ENCODE measurements at regions not wholly inside any gene's neighbourhood (a gene's known extent, or its start where the extent isn't known, plus 50 kb on each side); places are given as distances from the start of the nearest gene placed in this dataset.

DNA sequence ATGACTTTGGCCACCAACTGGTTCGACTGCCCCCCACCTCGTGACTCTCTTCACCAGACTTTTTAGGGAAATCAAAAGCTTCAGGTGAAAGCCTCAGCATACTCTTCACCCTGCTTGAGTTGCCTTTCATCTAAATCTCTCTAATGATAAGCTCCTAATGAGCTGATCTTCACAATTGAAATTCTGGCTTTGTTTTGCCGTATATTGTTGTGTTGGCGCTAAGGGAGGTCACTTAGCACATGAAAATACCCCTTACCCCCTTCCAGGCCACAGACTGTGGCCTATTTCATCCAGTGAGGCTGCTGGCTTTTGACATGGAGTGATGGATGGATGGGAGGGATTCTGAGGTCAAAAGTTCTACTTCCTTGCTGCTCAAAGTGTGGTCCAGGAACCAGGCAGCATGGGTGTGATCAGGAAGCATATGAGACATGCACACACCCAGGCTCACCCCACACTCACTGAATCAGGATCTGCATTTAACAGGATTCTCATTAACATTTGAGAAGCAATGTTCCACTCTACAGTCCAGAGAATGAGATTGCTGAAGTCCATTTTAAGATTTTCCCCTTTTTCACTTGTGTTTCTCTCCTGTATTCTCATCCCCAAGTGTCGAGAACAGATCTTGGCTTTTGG is 131.4 kb downstream of the DACT1 start:
- Histone ChIP-seq H3K9me3 (ENCODE audit: control insufficient read depth, insufficient read depth, low read length) (no peaks in the 10 kb centered on the region), H3F3A (ENCODE audit: control insufficient read depth, insufficient read depth) (no peaks in the 10 kb centered on the region), H3K79me2 (ENCODE audit: control insufficient read depth, low read length) (no peaks in the 10 kb centered on the region), H3K9me2 (replicated peaks; ENCODE audit: control insufficient read depth, low read length) (no peaks in the 10 kb centered on the region), H3K4me1 (ENCODE audit: control insufficient read depth, low read length) (no peaks in the 10 kb centered on the region), H4K20me1 (ENCODE audit: control insufficient read depth, insufficient read depth, low read depth, low read length) (no peaks in the 10 kb centered on the region), H3K27ac (ENCODE audit: low read depth, low read length) (no peak overlapping the region), H3K36me3 (ENCODE audit: control insufficient read depth, low read length) (no peaks in the 10 kb centered on the region), H3K4me3 (ENCODE audit: low read length) (no peak overlapping the region), H3K27me3 (ENCODE audit: control insufficient read depth, low read length) (no peaks in the 10 kb centered on the region), H3K4me2 (ENCODE audit: low read length) (no peak overlapping the region)
- TF ChIP-seq CTCF (IDR thresholded peaks at IDR 0.05; ENCODE audit: low read depth, low read length, poor library complexity, severe bottlenecking) (no peak), EZH2phosphoT487 (IDR thresholded peaks at IDR 0.05; ENCODE audit: borderline replicate concordance, low read length) (no peak)

GRCh38 chr14:58769771-58770170 is 132.0 kb downstream of the DACT1 start:
- TF ChIP-seq CTCF (IDR thresholded peaks at IDR 0.05; ENCODE audit: low read depth, low read length, poor library complexity, severe bottlenecking) (no peak), EZH2phosphoT487 (IDR thresholded peaks at IDR 0.05; ENCODE audit: borderline replicate concordance, low read length) (no peak)
- H3K9me2 ChIP-seq (replicated peaks; ENCODE audit: control insufficient read depth, low read length) = no peaks in the 10 kb centered on the region
- no peaks in the 10 kb centered on the region for H3K9me3 ChIP-seq (ENCODE audit: control insufficient read depth, insufficient read depth, low read length)
- no peak overlapping the region for H3K4me3 ChIP-seq (ENCODE audit: low read length)
- H4K20me1 ChIP-seq (ENCODE audit: control insufficient read depth, insufficient read depth, low read depth, low read length) = no peaks in the 10 kb centered on the region
- no peaks in the 10 kb centered on the region for H3K27me3 ChIP-seq (ENCODE audit: control insufficient read depth, low read length)
- H3K4me1 ChIP-seq (ENCODE audit: control insufficient read depth, low read length) = no peaks in the 10 kb centered on the region
- H3F3A ChIP-seq (ENCODE audit: control insufficient read depth, insufficient read depth) = no peaks in the 10 kb centered on the region
- H3K4me2 ChIP-seq (ENCODE audit: low read length) = no peak overlapping the region
- H3K79me2 ChIP-seq (ENCODE audit: control insufficient read depth, low read length) = no peaks in the 10 kb centered on the region
- no peaks in the 10 kb centered on the region for H3K36me3 ChIP-seq (ENCODE audit: control insufficient read depth, low read length)
- no peak overlapping the region for H3K27ac ChIP-seq (ENCODE audit: low read depth, low read length)

DNA sequence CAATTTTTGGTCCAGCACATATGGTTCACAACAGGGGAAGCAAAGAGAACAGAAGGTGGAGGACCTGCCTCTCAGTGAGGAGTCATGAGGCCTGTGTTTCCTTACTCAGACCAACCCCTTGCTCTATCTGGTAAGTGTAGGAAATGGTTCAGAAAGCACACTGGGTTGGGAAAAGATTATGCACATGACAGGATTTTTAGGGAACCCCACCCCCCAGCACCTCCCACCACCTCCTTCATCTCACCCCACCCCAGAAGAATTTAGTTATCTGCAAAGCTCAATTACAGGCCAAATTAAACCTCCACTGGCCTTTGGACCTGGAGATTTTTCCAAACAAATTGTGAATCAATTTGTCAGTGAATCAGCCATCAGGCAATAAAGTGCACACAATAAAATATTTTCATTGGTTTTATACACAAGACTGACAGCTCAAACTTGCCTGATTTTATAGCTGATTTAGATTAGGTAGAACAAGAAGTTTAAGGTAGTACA is 132.8 kb downstream of the DACT1 start:
- Histone ChIP-seq H4K20me1 (ENCODE audit: control insufficient read depth, insufficient read depth, low read depth, low read length) (no peaks in the 10 kb centered on the region), H3K27ac (ENCODE audit: low read depth, low read length) (no peak overlapping the region), H3K27me3 (ENCODE audit: control insufficient read depth, low read length) (no peaks in the 10 kb centered on the region), H3K9me3 (ENCODE audit: control insufficient read depth, insufficient read depth, low read length) (no peaks in the 10 kb centered on the region), H3K4me2 (ENCODE audit: low read length) (no peak overlapping the region), H3K4me1 (ENCODE audit: control insufficient read depth, low read length) (no peaks in the 10 kb centered on the region), H3K36me3 (ENCODE audit: control insufficient read depth, low read length) (no peaks in the 10 kb centered on the region), H3F3A (ENCODE audit: control insufficient read depth, insufficient read depth) (no peaks in the 10 kb centered on the region), H3K9me2 (replicated peaks; ENCODE audit: control insufficient read depth, low read length) (no peaks in the 10 kb centered on the region), H3K79me2 (ENCODE audit: control insufficient read depth, low read length) (no peaks in the 10 kb centered on the region), H3K4me3 (ENCODE audit: low read length) (no peak overlapping the region)
- no peak for TF ChIP-seq CTCF (IDR thresholded peaks at IDR 0.05; ENCODE audit: low read depth, low read length, poor library complexity, severe bottlenecking)
- TF ChIP-seq EZH2phosphoT487 (IDR thresholded peaks at IDR 0.05; ENCODE audit: borderline replicate concordance, low read length) = no peak

All from DOHH2 (cell line).